GM10248 (cell line): ENCODE measurements at regions not wholly inside any gene's neighbourhood (a gene's known extent, or its start where the extent isn't known, plus 50 kb on each side); places are given as distances from the start of the nearest gene placed in this dataset.

Experiments
- CTCF ChIA-PET: fragments of 300-600 bp; sonication (Branson Sonifier 250); formaldehyde crosslinking; extraction: SDS; loops from one replicate; lab custom pipeline; 2021; ENCODE audit warnings: antibody characterized with exemption; lab: Yijun Ruan, JAX
- POLR2A ChIA-PET: fragments of 350-650 bp; sonication (Branson Sonifier 250); formaldehyde crosslinking; extraction: SDS; loops from one replicate; lab custom pipeline; 2020; ENCODE audit warnings: antibody characterized with exemption; lab: Yijun Ruan, JAX
- DNase-seq: peaks from one replicate; pipeline ENCODE4 v3.0.0; 2012; ENCODE audit errors: extremely low spot score
- CTCF ChIP-seq: IDR thresholded peaks from 2 replicates; pipeline ENCODE4 v1.5.1; 2012; ENCODE audit warnings: mild to moderate bottlenecking, low read depth; ENCODE audit errors: extremely low read depth, missing control alignments, control extremely low read depth

- POLR2A ChIA-PET = no interaction called here
- no peak for TF ChIP-seq CTCF
- no peak for DNase-seq
- CTCF ChIA-PET = interaction anchor here (2.9 kb wide), 1 partner anchor 10 kb away, joined by 9 read pairs; no protein-coding TSS in a partner anchor
Observed at GRCh38 chr11:105312266-105312665, 172.7 kb upstream of the CARD18 start.

GRCh38 chr11:105298630-105299029 lies 159.1 kb upstream of the CARD18 start:
- no peak for TF ChIP-seq CTCF
- CTCF ChIA-PET = no interaction called here
- DNase-seq = no peak
- POLR2A ChIA-PET = no interaction called here

GRCh38 chr11:105298174-105298573 lies 158.6 kb upstream of the CARD18 start:
- DNase-seq = no peak
- CTCF ChIA-PET = no interaction called here
- TF ChIP-seq CTCF = no peak
- POLR2A ChIA-PET = no interaction called here

- CTCF ChIA-PET = no interaction called here
- no peak for TF ChIP-seq CTCF
- POLR2A ChIA-PET = no interaction called here
- no peak for DNase-seq
Observed at GRCh38 chr11:105297463-105297862, 157.9 kb upstream of the CARD18 start.

- no peak for TF ChIP-seq CTCF
- POLR2A ChIA-PET = no interaction called here
- DNase-seq = no peak
- CTCF ChIA-PET = no interaction called here
Observed at GRCh38 chr11:105296806-105297205, 157.2 kb upstream of the CARD18 start.

GRCh38 chr11:105296386-105296785 lies 156.8 kb upstream of the CARD18 start:
- ChIA-PET CTCF (no interaction called here), POLR2A (no interaction called here)
- DNase-seq = no peak
- no peak for TF ChIP-seq CTCF

GRCh38 chr11:105282658-105283057 lies 143.1 kb upstream of the CARD18 start:
- DNase-seq = no peak
- CTCF ChIA-PET = no interaction called here
- POLR2A ChIA-PET = no interaction called here
- no peak for TF ChIP-seq CTCF
